ENCODE measurements at regions not wholly inside any gene's neighbourhood (a gene's known extent, or its start where the extent isn't known, plus 50 kb on each side); places are given as distances from the start of the nearest gene placed in this dataset.
"Not testable (repeated sequence)": the region's sequence is repeated elsewhere in the genome, so short reads cannot be mapped to it uniquely, and the experiment has no call there.

- not testable (repeated sequence) for H3K27ac ChIP-seq; H3K9me3 ChIP-seq (ENCODE audit: low read depth); DNase-seq (ENCODE audit: low read depth in 1 of 2, low spot score in 1 of 2); H3K4me3 ChIP-seq; H3K27me3 ChIP-seq; H3K36me3 ChIP-seq; H3K4me1 ChIP-seq (ENCODE audit: low read depth)
Observed at GRCh38 chr6:60439709-60440108, 1846.3 kb downstream of the KHDRBS2 start.

GRCh38 chr6:60422691-60423090 is 1863.3 kb downstream of the KHDRBS2 start:
- H3K9me3 ChIP-seq (ENCODE audit: low read depth); H3K4me1 ChIP-seq (ENCODE audit: low read depth); H3K4me3 ChIP-seq; H3K36me3 ChIP-seq; H3K27ac ChIP-seq; H3K27me3 ChIP-seq; DNase-seq (ENCODE audit: low read depth in 1 of 2, low spot score in 1 of 2): not testable (repeated sequence)

GRCh38 chr6:60416118-60416517 is 1869.9 kb downstream of the KHDRBS2 start:
- not testable (repeated sequence) for H3K9me3 ChIP-seq (ENCODE audit: low read depth); DNase-seq (ENCODE audit: low read depth in 1 of 2, low spot score in 1 of 2); H3K27ac ChIP-seq

GRCh38 chr6:60408747-60409146 is 1877.3 kb downstream of the KHDRBS2 start:
- H3K9me3 ChIP-seq (ENCODE audit: low read depth); H3K27me3 ChIP-seq; DNase-seq (ENCODE audit: low read depth in 1 of 2, low spot score in 1 of 2); H3K27ac ChIP-seq; H3K36me3 ChIP-seq; H3K4me3 ChIP-seq; H3K4me1 ChIP-seq (ENCODE audit: low read depth): not testable (repeated sequence)

More at GRCh38 chr6:60416118-60416517, 1869.9 kb downstream of the KHDRBS2 start:
- not testable (repeated sequence) for H3K4me1 ChIP-seq (ENCODE audit: low read depth); H3K4me3 ChIP-seq; H3K36me3 ChIP-seq; H3K27me3 ChIP-seq

- DNase-seq (ENCODE audit: low read depth in 1 of 2, low spot score in 1 of 2); H3K9me3 ChIP-seq (ENCODE audit: low read depth); H3K27ac ChIP-seq; H3K36me3 ChIP-seq; H3K4me3 ChIP-seq; H3K4me1 ChIP-seq (ENCODE audit: low read depth); H3K27me3 ChIP-seq: not testable (repeated sequence)
Observed at GRCh38 chr6:60403268-60403667, 1882.8 kb downstream of the KHDRBS2 start.

GRCh38 chr6:60402490-60402889 is 1883.5 kb downstream of the KHDRBS2 start:
- not testable (repeated sequence) for H3K27ac ChIP-seq; H3K4me3 ChIP-seq; DNase-seq (ENCODE audit: low read depth in 1 of 2, low spot score in 1 of 2)

GRCh38 chr6:60395261-60395660 is 1890.8 kb downstream of the KHDRBS2 start:
- not testable (repeated sequence) for H3K4me3 ChIP-seq; H3K27me3 ChIP-seq; H3K27ac ChIP-seq; H3K36me3 ChIP-seq; DNase-seq (ENCODE audit: low read depth in 1 of 2, low spot score in 1 of 2); H3K9me3 ChIP-seq (ENCODE audit: low read depth); H3K4me1 ChIP-seq (ENCODE audit: low read depth)

More at GRCh38 chr6:60402490-60402889, 1883.5 kb downstream of the KHDRBS2 start:
- not testable (repeated sequence) for H3K9me3 ChIP-seq (ENCODE audit: low read depth); H3K36me3 ChIP-seq; H3K4me1 ChIP-seq (ENCODE audit: low read depth); H3K27me3 ChIP-seq

- H3K4me1 ChIP-seq (ENCODE audit: low read depth); H3K9me3 ChIP-seq (ENCODE audit: low read depth); H3K27ac ChIP-seq; H3K4me3 ChIP-seq; DNase-seq (ENCODE audit: low read depth in 1 of 2, low spot score in 1 of 2); H3K27me3 ChIP-seq; H3K36me3 ChIP-seq: not testable (repeated sequence)
Observed at GRCh38 chr6:60392969-60393368, 1893.1 kb downstream of the KHDRBS2 start.

GRCh38 chr6:60389094-60389493 is 1896.9 kb downstream of the KHDRBS2 start:
- H3K36me3 ChIP-seq; H3K27me3 ChIP-seq; H3K4me1 ChIP-seq (ENCODE audit: low read depth); H3K27ac ChIP-seq; DNase-seq (ENCODE audit: low read depth in 1 of 2, low spot score in 1 of 2); H3K9me3 ChIP-seq (ENCODE audit: low read depth); H3K4me3 ChIP-seq: not testable (repeated sequence)

- not testable (repeated sequence) for H3K27me3 ChIP-seq; DNase-seq (ENCODE audit: low read depth in 1 of 2, low spot score in 1 of 2); H3K4me3 ChIP-seq; H3K27ac ChIP-seq; H3K9me3 ChIP-seq (ENCODE audit: low read depth); H3K4me1 ChIP-seq (ENCODE audit: low read depth); H3K36me3 ChIP-seq
Observed at GRCh38 chr6:60384614-60385013, 1901.4 kb downstream of the KHDRBS2 start.

GRCh38 chr6:60382771-60383170 is 1903.3 kb downstream of the KHDRBS2 start:
- H3K4me3 ChIP-seq; H3K36me3 ChIP-seq; H3K4me1 ChIP-seq (ENCODE audit: low read depth); DNase-seq (ENCODE audit: low read depth in 1 of 2, low spot score in 1 of 2); H3K27ac ChIP-seq; H3K27me3 ChIP-seq; H3K9me3 ChIP-seq (ENCODE audit: low read depth): not testable (repeated sequence)

- not testable (repeated sequence) for H3K27ac ChIP-seq; DNase-seq (ENCODE audit: low read depth in 1 of 2, low spot score in 1 of 2); H3K36me3 ChIP-seq; H3K27me3 ChIP-seq; H3K9me3 ChIP-seq (ENCODE audit: low read depth); H3K4me1 ChIP-seq (ENCODE audit: low read depth); H3K4me3 ChIP-seq
Observed at GRCh38 chr6:60374078-60374477, 1911.9 kb downstream of the KHDRBS2 start.

GRCh38 chr6:60367800-60368199 is 1918.2 kb downstream of the KHDRBS2 start:
- not testable (repeated sequence) for H3K27ac ChIP-seq; H3K4me1 ChIP-seq (ENCODE audit: low read depth); DNase-seq (ENCODE audit: low read depth in 1 of 2, low spot score in 1 of 2); H3K9me3 ChIP-seq (ENCODE audit: low read depth); H3K4me3 ChIP-seq; H3K27me3 ChIP-seq; H3K36me3 ChIP-seq

- not testable (repeated sequence) for DNase-seq (ENCODE audit: low read depth in 1 of 2, low spot score in 1 of 2); H3K9me3 ChIP-seq (ENCODE audit: low read depth); H3K4me1 ChIP-seq (ENCODE audit: low read depth); H3K27me3 ChIP-seq; H3K27ac ChIP-seq; H3K36me3 ChIP-seq; H3K4me3 ChIP-seq
Observed at GRCh38 chr6:60365901-60366300, 1920.1 kb downstream of the KHDRBS2 start.

GRCh38 chr6:60342411-60343008 is 1943.5 kb downstream of the KHDRBS2 start:
- H3K36me3 ChIP-seq; H3K4me1 ChIP-seq (ENCODE audit: low read depth); H3K27me3 ChIP-seq; DNase-seq (ENCODE audit: low read depth in 1 of 2, low spot score in 1 of 2); H3K27ac ChIP-seq; H3K9me3 ChIP-seq (ENCODE audit: low read depth); H3K4me3 ChIP-seq: not testable (repeated sequence)

Data from cardiac muscle cell (in vitro differentiated cells and primary cell).